GM18520 (cell line): ENCODE measurements at regions not wholly inside any gene's neighbourhood (a gene's known extent, or its start where the extent isn't known, plus 50 kb on each side); places are given as distances from the start of the nearest gene placed in this dataset.
"Not testable (repeated sequence)": the region's sequence is repeated elsewhere in the genome, so short reads cannot be mapped to it uniquely, and the experiment has no call there.

Experiments
- ATAC-seq: cut with Tn5 transposase; IDR thresholded peaks from one replicate; pipeline ENCODE4 v1.9.1; 2021; ENCODE audit not compliant: unreplicated experiment

GRCh38 chr2:183782436-183782835 lies 658.2 kb downstream of the NUP35 start:
- no peak for ATAC-seq

DNA sequence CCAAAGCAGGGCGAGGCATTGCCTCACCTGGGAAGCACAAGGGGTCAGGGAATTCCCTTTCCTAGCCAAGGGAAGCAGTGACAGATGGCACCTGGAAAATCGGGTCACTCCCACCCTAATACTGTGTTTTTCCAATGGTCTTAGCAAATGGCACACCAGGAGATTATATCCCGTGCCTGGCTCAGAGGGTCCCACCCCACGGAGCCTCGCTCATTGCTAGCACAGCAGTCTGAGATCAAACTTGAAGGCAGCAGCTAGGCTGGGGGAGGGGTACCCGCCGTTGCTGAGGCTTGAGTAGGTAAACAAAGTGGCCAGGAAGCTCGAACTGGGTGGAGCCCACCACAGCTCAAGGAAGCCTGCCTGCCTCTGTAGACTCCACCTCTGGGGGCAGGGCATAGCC lies 664.6 kb downstream of the NUP35 start:
- not testable (repeated sequence) for ATAC-seq

DNA sequence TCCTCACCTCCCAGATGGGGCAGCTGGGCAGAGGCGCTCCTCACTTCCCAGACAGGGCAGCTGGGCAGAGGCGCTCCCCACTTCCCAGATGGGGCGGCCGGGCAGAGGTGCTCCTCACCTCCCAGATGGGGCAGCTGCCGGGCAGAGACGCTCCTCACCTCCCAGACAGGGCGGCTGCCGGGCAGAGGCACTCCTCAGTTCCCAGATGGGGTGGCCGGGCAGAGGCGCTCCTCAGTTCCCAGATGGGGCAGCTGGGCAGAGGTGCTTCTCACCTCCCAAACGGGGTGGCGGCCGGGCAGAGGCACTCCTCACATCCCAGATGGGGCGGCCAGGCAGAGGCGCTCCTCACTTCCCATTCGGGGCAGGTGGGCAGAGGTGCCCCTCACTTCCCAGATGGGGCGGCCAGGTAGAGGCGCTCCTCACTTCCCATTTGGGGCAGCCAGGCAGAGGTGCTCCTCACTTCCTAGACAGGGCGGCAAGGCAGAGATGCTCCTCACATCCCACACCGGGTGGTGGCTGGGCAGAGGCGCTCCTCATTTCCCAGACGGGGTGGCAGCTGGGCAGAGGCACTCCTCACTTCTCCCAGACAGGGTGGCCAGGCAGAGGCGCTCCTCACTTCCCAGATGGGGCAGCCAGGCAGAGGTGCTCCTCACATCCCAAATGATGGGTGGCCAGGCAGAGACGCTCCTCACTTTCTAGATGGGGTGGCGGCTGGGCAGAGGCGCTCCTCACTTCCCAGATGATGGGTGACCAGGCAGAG lies 668.1 kb downstream of the NUP35 start:
- not testable (repeated sequence) for ATAC-seq

DNA sequence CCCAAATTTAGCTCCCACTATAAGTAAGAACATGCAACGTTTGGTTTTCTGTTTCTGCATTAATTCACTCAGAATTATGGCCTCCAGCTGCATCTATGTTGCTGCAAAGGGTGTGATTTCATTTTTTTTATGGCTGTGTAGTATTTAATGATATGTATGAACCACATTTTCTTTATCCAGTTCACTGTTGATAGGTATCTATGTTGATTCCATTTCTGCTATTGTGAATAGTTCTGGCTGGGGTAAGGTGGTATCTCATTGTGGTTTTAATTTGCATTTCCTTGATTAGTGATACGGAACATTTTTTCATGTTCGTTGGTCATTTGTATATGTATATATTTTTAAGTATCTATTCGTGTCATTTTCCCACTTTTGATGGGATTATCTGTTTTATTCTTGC lies 674.3 kb downstream of the NUP35 start:
- no peak for ATAC-seq

- ATAC-seq = no peak
Measured at GRCh38 chr2:183799761-183800160, 675.5 kb downstream of the NUP35 start.

DNA sequence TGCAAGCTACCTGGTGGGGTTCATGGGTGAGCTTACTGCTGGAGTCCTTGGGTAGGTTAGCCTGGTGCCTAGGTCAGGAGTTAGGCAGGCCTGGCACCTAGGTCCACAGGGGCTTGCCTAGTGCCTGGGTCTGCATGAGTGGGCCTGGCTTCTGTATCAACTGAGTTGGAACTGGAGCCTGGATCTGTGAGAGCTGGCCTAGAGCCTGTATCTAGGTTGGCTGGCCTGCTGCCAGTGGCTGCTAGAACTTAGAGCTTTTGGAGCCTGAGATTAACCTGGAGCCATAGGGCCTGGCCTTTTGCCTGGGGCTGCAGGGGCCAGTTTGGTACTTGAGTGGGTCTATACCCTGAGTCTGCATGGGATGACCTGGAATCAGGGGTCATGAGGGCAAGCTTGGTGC lies 679.4 kb downstream of the NUP35 start:
- no peak for ATAC-seq

DNA sequence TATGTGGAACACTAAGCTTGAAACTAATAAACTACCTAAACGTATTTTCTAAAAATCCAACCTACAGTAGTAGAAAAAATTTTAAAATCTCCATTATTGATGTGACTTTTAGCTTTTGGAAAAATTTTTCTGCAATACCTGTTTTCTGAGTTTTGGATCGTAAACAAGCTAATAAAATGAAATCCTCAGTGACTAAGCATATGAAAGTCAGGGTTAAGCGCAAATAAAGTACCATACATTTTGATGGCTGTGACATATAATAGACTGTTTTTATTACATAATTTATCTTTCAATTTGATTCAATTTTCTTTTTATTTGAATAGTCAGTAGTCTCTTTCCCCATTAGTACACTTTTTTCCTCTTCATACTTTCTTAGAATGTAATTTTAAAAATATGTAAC lies 683.6 kb downstream of the NUP35 start:
- ATAC-seq = no peak

- ATAC-seq = no peak
Measured at GRCh38 chr2:183809404-183809803, 685.2 kb downstream of the NUP35 start.

DNA sequence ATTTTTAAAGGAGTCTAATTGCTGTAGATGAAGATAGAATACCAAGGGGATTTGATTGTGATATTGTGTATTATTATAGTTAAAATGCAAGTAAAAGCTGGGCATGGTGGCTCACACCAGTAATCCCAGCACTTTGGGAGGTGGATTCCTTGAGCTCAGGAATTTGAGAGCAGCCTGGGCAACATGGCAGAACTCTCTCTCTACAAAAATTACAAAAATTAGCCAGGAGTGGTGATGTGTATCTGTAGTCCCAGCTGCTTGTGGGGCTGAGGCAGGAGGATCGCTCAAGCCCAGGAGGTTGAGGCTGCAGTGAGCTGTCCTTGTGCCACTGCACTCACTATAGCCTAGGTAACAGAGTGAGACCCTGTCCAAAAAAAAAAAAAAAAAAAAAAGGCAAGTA lies 687.0 kb downstream of the NUP35 start:
- no peak for ATAC-seq

DNA sequence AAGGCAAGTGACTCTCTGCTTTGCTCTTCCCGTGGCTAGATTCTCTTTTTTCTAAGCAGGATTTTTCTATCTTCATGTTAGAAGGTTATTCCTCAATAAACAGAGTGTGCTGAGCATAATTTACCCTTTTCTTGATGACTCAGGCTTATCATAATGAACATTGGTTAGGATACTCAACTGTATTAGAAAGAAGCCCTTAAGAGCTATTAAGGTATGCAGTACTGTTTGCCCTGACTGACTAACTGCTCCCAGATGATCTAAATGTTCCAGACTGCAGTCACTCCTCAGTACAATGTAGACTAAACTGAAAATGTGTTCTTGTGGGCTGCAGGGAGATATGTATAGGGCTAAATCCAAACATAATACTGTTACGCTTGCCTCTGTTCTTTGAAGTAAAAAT lies 687.8 kb downstream of the NUP35 start:
- ATAC-seq = no peak

DNA sequence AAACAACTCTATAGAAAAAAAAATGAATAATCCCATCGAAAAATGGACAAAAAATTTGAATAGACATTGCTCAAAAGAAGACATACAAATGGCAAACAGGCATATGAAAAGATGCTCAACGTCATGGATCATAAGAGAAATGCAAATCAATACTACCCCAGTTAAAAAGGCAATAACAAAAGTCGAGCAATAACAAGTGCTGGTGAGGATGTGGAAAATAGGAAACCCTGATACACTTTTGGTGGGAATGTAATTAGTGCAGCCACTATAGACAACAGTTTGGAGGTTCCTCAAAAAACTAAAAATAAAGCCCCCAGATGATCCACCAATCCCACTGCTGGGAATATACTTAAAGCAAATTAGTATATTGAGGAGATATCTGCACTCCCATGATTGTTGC lies 701.5 kb downstream of the NUP35 start:
- ATAC-seq = no peak

DNA sequence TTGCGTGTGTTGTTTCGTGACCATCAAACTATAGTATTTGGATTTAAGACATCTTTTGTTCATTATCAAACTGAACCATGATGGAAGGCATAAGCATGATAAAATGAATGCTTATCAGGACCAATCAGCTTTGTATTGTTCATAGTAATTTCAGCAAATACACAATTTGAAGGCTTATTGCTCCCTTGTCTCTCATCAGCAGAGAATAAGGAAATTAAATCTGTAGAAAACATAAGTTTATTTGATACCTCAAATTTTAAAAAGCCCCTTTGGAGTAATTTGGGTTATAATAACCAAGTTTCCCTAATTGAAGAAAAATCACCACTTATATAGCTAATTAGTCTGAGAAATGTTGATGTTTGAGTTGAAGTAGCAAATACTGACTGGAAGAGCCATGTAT lies 705.7 kb downstream of the NUP35 start:
- no peak for ATAC-seq

DNA sequence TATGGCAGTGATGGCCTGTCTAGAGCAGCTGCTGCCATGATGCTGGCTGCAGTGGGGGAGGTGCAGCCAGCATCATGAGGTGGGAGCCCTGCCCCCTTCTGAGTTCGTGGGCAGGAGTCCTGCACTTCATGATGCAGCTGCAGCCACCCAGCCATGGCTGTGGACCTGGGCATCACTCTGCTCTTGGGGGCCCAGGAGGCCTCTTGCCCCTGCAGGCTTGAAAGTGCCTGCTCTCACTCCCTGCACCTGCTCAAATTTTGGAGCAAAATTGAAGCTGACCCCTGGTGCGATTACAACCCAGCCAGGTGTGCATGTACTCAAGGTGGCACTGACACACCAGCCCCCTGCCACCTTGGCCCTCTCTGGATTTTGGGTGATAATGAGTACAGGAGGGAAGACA lies 712.9 kb downstream of the NUP35 start:
- ATAC-seq = no peak

- ATAC-seq = no peak
Measured at GRCh38 chr2:183838295-183838694, 714.1 kb downstream of the NUP35 start.

DNA sequence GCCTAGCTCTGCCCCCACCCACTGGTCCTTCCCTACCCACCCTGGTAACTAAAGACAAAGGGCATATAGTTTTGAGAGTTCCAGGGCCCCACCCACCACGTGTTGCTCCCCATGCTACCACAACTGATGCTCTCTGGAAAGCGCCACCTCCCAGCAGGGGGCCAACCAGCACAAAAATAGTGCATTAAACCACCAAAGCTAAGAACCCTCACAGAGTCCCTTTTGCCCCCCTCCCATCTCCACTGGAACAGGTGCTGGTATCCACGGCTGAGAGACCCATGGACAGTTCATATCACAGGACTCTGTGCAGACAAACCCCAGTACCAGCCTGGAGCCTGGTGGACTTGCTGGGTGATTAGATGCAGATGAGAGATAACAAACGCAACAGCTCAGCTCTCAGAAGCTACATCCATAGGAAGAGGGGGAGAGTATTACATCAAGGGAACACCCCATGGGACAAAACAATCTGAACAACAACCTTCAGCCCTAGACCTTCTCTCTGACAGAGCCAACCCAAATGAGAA lies 715.9 kb downstream of the NUP35 start:
- ATAC-seq = no peak

GRCh38 chr2:183849826-183850225 lies 725.6 kb downstream of the NUP35 start:
- not testable (repeated sequence) for ATAC-seq

DNA sequence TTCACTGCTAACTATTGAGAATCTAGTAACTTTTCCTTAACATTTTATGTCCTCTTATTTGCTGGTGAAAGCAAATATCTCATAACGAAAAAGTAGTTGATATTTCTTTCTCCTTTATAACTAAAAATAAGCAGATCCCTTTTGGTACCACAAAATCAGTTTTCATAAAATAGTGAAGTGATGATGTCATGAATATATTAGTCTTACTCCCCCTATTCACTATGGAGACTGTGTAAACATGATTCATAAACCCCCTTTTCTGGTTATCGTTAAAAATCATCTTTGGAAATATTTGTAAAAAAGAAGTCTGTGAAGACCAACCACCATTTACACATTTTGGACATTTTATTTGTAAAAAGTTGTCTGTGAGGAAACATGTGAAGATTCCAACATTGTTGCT lies 734.9 kb downstream of the NUP35 start:
- no peak for ATAC-seq

DNA sequence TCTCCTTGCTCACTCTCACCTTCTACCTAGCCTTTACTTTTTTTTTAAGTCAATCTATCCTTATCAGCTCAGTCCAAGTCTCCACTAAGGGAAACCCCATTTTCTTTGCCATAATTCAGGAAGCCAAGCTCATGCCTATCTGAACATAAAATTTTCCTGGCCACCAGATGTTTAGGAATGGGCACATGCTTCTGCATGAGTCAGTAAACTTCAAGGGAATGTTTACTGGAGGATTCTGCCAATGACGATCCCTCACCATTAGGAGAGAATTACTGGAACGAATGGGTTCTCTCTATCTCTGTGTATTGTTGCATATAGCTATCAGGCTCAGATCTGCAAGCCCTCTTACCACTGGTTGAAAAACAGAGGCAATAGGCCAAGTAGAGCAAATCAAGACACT lies 731.7 kb upstream of the ZNF804A start:
- ATAC-seq = no peak

GRCh38 chr2:183867206-183867605 lies 731.1 kb upstream of the ZNF804A start:
- no peak for ATAC-seq

- ATAC-seq = no peak
Measured at GRCh38 chr2:183868153-183868552, 730.2 kb upstream of the ZNF804A start.

DNA sequence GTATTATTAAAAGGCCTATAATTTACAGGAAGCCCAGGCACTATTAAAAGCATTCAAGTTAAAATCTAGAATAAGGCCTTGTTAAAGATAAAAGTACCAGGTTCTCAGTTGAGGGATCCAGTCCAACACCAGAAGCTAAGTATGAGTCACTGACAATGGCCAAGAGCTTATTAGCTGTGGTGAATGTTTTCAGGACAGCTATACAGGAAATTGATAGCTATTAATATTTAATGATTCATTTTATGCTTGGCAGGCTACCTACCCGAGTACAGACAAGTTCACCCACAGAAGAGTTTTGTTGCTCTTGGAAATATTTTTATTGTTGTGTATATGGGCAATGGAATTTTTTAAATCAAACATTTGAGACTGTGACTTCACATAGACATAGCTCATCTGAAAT lies 729.6 kb upstream of the ZNF804A start:
- ATAC-seq = no peak

DNA sequence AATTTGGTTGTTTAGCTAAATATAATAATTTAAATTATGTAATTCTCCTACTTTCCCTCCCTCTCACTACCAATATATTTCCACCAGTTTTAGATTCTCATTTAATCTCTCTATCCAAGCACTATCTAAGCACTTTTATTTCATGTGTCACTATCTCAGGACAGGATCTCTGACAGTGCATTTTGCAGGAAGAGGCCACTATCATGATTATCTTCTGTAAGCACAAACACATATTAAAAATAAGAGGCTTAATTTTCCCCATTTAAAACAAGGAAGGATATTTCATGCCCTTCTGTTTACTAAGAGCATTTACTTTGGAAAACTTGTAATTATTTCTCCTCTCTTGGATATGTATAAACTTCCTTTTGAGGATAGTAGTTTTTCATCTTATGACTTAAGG lies 726.2 kb upstream of the ZNF804A start:
- ATAC-seq = no peak

- no peak for ATAC-seq
Measured at GRCh38 chr2:183881978-183882377, 716.4 kb upstream of the ZNF804A start.
